ENCODE measurements at regions not wholly inside any gene's neighbourhood (a gene's known extent, or its start where the extent isn't known, plus 50 kb on each side); places are given as distances from the start of the nearest gene placed in this dataset.

GRCh38 chr5:160494451-160494850 is 72.8 kb downstream of the PTTG1 start:
- TF ChIP-seq, protein P1, sequence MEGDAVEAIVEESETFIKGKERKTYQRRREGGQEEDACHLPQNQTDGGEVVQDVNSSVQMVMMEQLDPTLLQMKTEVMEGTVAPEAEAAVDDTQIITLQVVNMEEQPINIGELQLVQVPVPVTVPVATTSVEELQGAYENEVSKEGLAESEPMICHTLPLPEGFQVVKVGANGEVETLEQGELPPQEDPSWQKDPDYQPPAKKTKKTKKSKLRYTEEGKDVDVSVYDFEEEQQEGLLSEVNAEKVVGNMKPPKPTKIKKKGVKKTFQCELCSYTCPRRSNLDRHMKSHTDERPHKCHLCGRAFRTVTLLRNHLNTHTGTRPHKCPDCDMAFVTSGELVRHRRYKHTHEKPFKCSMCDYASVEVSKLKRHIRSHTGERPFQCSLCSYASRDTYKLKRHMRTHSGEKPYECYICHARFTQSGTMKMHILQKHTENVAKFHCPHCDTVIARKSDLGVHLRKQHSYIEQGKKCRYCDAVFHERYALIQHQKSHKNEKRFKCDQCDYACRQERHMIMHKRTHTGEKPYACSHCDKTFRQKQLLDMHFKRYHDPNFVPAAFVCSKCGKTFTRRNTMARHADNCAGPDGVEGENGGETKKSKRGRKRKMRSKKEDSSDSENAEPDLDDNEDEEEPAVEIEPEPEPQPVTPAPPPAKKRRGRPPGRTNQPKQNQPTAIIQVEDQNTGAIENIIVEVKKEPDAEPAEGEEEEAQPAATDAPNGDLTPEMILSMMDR (IDR thresholded peaks at IDR 0.05), result no peak
- TF ChIP-seq POLR2A (IDR thresholded peaks at IDR 0.05), result no peak

Measured in Peyer's patch (tissue), 4 donors.